GM21529 (cell line): ENCODE measurements at regions not wholly inside any gene's neighbourhood (a gene's known extent, or its start where the extent isn't known, plus 50 kb on each side); places are given as distances from the start of the nearest gene placed in this dataset.
"Not testable (repeated sequence)": the region's sequence is repeated elsewhere in the genome, so short reads cannot be mapped to it uniquely, and the experiment has no call there.

ENCODE experiments used
- ATAC-seq: cut with Tn5 transposase; IDR thresholded peaks from one replicate; pipeline ENCODE4 v1.9.1; 2021; ENCODE audit not compliant: unreplicated experiment

DNA sequence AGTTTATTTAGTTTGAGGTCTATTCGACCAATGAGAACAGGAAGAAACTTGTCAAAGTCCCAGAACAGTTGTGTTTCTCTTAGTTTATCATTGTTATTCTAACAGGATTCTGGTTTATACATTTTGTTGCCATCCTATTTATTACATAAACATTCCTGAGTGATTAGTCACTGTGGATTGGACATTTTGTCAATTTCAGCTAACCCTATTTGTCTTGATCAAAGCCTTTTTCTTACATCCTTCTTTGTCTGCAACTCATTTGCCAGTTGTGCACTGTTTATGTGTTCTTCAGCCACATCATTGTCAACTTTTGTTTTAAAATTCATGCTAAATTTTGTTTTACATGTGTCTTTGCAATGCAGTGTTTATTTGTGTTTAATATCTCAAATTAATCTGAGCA is 886.0 kb upstream of the SLC10A2 start:
- ATAC-seq, result no peak

GRCh38 chr13:103948426-103948825 is 882.2 kb upstream of the SLC10A2 start:
- ATAC-seq, result no peak

DNA sequence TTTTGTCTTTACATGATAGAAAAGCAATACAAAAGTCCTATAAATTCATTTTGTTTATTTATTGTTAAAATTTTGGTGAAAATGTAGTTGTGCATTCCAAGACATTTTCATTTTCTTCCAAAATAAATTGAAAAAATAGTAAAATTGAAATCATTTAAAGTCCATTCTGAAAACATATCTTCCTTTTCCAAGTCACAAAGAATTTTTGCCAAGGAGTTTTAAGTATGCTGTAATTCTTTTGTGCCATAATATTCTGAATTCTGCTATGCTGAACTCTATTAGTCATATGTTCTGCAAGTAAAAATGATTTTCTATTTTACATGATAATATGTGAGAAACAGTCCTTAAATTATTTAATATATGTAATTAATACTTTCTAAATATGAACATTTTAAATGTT is 879.6 kb upstream of the SLC10A2 start:
- ATAC-seq, result no peak

- ATAC-seq, result no peak
Measured at GRCh38 chr13:103941506-103942140, 875.4 kb upstream of the SLC10A2 start.

GRCh38 chr13:103935117-103935516 is 868.9 kb upstream of the SLC10A2 start:
- no peak for ATAC-seq

- ATAC-seq, result no peak
Measured at GRCh38 chr13:103931885-103932284, 865.7 kb upstream of the SLC10A2 start.

GRCh38 chr13:103931331-103931845 is 865.2 kb upstream of the SLC10A2 start:
- no peak for ATAC-seq

DNA sequence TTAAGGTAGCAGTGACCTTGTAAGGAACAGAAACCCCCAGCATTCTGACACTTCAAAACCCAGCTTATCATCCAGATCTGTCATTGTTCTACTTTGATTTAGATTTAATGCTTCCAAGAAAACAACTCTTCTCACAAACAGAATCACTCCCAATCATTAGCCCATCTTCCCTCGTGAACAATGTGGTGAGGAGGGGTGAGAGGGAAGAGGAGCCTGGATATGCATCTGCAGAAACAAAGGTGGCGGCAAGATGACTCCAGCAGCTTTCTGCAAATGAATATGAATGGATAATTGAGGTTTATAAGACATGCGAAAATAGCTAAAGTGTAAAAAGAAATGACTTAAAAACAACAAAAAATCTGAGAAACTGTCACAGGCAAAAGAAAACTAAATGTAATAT is 859.9 kb upstream of the SLC10A2 start:
- ATAC-seq, result no peak

DNA sequence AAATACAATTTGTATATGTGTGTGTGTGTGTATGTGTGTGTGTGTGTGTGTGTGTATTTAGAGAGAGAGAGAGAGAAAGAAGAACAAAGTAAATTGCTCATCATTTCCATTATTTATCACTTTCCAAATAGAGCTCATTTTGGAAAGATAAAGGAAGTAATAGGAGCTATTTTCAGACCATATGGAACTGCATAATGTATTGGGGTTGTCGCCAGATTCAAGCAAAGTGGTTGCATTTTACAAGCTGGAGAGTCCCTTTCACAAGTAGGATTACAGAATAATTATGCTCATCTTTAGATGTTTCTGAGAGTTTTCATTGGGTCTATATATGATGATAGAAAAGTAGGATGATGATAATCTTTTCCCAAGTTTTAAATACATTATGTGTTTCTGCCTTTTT is 842.7 kb upstream of the SLC10A2 start:
- ATAC-seq, result no peak

DNA sequence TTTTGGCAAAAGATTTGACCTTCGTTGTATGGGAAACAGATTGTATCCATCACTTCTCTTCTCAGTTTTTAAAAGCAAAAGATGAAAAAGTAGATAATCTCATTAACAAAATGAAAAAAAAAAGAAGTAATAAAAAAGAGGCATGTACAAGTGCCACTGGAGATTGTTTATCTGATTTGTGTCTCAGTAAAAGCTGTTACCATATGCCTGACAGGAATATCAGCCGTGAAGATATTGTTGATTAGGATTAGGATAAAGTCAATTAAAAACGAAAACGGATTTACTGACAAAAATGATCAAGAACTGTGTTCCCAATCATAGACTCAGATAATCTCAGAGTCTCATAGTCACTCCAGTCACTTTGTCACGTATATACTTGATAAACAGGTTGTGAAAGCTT is 842.1 kb upstream of the SLC10A2 start:
- no peak for ATAC-seq

DNA sequence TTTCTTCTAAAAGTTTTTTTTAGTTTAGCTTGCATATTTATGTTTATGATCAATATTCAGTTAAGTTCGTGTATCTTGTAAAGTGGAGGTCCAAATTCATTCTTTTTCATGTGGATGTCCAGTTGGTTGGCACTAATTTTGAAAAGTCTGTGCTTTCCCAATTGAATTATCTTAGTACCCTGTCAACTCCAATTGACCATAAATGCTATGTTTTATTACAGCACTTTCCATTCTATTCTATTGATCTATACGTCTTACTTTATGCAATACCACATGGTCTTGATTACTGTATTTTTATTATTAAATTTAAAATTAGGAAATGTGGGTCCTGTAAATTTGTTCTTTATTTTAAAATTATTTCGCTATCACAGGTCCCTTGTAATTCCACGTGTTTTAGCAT is 837.6 kb upstream of the SLC10A2 start:
- no peak for ATAC-seq

DNA sequence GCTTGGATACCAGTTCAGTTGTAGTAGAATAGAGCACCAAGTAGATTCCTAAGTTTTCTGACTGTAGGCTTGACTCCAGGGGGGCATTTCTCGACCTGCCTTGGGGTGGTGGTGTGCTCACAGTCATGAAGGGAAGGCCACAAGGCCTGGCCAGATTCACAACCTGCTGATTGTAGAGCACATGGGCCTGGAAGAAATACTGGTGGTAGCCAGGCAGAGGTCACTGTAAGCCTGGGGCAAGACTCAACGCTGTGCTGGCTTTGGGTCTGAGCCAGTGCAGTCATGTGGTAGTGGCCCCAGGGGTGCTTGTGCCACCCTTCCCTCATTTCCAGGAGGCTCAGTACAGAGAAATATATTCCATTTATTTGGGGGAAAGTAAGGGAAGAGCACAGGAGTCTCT is 832.3 kb upstream of the SLC10A2 start:
- no peak for ATAC-seq

- no peak for ATAC-seq
Measured at GRCh38 chr13:103895835-103896531, 829.8 kb upstream of the SLC10A2 start.

GRCh38 chr13:103894626-103895025 is 828.4 kb upstream of the SLC10A2 start:
- no peak for ATAC-seq

DNA sequence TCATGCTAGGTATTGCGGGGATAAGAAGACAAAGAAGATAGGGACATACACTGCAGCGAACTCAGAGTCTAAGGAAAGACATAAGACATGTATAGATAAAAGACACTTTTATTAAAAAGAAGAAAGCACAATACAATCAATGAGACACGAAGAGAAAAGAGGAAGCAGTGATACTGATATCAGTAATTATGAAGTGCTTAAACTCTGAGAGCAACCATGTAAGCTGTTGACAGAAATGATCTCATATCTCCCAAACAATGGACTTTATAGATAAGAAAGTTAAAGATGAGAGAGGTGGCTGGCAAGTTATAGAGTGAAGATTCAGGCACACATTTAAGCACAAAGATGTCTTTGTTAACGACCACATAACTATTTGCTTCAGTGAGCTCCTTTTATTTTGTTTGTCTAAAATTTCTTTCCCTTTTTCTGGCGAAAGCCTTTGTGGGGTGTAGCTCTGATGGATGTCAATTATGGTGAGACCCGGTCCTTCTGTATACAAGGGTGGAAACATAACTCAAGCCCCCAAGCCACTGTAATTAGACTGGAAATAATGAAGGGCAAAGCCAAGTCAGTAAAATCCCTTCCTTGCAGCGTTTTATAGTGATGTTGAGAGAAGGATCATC is 818.0 kb upstream of the SLC10A2 start:
- ATAC-seq, result no peak

DNA sequence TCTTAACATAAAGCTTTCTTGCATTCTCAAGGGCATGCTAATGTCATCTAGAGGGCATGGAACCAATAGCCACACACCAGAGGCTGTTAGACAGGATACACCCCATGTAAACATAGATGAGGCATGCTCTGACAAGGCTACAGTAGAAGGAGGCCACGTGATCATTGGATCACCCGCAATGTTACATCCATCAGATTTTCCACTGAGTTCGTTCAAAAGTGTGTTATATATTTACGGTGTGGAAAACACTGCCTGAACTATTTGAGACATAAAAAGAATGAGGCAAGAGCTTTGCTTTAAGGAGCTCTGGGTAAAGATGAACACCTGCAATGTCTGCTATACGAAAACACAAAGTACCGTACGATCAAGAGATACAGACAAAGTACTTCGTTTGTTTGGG is 817.5 kb upstream of the SLC10A2 start:
- no peak for ATAC-seq

GRCh38 chr13:103883164-103883563 is 816.9 kb upstream of the SLC10A2 start:
- no peak for ATAC-seq

GRCh38 chr13:103880146-103880545 is 813.9 kb upstream of the SLC10A2 start:
- ATAC-seq, result not testable (repeated sequence)

- no peak for ATAC-seq
Measured at GRCh38 chr13:103878891-103879605, 812.8 kb upstream of the SLC10A2 start.

DNA sequence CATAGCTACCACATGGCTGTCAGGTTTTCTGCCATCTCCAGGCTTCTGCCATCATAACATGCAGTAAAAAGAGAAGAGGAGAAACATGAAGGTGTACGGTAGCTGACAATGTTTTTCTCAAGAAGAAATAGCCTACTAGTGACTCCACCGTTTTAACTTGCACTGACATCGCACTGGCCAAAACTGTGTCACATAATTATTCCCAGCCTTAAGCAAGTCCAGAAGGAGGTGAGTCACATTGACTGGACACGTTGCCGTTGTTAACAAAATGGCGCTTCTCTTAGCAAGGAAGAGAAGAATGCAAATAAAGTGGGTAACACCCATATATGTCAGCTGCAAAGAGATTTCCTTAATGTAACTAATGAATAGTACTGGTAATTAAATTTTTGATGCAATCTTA is 810.4 kb upstream of the SLC10A2 start:
- ATAC-seq, result no peak

DNA sequence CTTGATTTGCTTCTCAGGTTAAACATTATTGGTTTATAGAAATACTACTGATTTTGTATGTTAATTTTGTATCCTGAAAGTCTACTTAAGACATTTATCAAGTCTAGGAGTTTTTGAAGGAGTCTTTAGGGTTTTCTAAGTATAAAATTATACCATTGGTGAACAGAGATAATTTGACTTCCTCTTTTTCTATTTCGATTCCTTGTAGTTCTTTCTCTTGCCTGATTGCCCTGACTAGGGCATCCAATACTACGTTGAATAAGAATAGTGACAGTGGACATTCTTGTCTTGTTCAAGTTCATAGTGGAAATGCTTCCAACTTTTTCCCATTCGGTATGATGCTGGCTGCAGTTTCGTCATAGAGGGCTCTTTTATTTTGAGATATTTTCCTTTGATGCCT is 807.5 kb upstream of the SLC10A2 start:
- ATAC-seq, result no peak

DNA sequence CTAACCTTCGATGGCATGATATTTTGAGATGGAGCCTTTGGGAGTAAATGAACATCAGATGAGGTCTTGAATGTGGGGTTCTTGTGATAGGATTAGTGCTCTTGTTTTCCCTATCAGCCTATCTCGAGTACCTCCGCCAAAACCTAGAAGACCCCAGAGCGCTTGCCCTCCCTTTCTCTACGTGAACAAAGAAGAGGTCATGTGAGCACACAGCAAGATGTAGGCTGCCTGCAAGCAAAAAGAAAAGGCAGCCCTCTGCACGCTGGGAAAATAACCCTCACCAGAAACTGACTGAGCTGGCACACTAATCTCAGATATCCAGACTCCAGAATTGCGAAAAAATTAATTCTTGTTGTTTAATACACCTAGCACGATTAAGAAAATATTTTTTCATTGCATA is 799.8 kb upstream of the SLC10A2 start:
- ATAC-seq, result no peak
